ENCODE measurements at regions not wholly inside any gene's neighbourhood (a gene's known extent, or its start where the extent isn't known, plus 50 kb on each side); places are given as distances from the start of the nearest gene placed in this dataset.

GRCh38 chr22:49106096-49106841 is 721.4 kb downstream of the BRD1 start:
- H3K27ac ChIP-seq: no peak overlapping the region
- no peak for TF ChIP-seq CTCF (conservative IDR thresholded peaks at IDR 0.05)

DNA sequence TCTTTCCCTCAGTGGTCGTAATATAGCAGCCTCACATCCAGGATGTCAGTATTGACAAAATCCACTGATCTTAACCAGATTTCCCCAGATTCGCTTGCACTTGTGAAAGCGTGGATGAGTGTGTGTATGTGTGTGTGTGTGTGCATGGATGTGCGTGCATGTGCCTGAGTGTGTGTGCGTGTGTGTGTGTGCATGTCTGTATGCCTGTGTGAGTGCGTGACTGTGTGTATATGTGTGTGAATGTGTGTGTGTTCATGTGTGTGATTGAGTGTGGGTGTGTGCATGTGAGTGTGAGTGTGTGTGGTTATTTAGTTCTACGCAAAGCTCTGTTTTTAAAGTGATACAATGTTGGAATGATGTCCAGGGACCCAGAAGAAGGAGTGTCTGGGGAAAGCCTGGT is 723.2 kb downstream of the BRD1 start:
- TF ChIP-seq CTCF (conservative IDR thresholded peaks at IDR 0.05): no peak
- no peak overlapping the region for H3K27ac ChIP-seq

DNA sequence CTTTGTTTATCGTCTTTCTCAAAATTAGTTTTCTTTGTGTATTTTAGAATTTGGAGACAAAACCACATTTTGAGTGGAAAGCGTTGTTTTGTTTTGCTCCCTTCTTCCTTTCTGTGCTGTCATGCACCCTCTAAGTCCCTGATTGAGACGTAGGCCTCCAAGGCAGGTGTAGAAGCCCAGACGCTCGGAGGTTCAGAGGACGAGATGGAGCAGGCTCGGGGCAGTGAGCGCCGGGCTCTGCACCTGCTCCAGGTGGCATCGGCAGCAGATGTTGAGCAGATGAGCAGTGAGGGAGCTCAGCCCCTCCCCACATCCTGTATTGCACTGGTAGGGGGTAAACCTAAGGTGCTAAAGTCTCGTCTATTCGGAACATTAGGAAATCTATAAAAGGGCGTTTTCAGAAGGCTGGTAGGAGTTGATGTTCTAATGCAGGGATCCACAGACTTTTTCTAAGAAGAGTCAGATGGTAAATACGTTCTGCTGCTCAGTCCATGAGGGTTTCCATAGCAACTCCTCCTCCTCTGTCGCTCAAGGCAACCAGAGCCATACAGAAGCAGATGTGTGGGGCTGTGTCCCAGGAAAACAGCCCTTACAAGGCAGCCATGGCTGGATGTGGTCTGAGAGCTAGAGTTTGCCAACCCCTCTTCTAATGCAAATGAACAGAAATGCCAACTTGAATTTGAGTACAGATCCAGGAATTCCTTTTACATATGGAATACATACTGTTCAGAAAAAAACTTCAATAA is 724.2 kb downstream of the BRD1 start:
- no peak overlapping the region for H3K27ac ChIP-seq

GRCh38 chr22:49102367-49102766 is 725.3 kb downstream of the BRD1 start:
- H3K27ac ChIP-seq: no peak overlapping the region
- TF ChIP-seq CTCF (conservative IDR thresholded peaks at IDR 0.05): no peak

More for the DNA sequence above, 724.2 kb downstream of the BRD1 start:
- TF ChIP-seq CTCF (conservative IDR thresholded peaks at IDR 0.05): no peak

GRCh38 chr22:49101873-49102272 is 725.8 kb downstream of the BRD1 start:
- no peak for TF ChIP-seq CTCF (conservative IDR thresholded peaks at IDR 0.05)
- H3K27ac ChIP-seq: no peak overlapping the region

- H3K27ac ChIP-seq: no peak overlapping the region
Measured at GRCh38 chr22:49101225-49101624, 726.4 kb downstream of the BRD1 start.

More at GRCh38 chr22:49101225-49101624, 726.4 kb downstream of the BRD1 start:
- TF ChIP-seq CTCF (conservative IDR thresholded peaks at IDR 0.05): no peak

Measured in VCaP (cell line).